CD4-positive, alpha-beta T cell (primary cell): ENCODE measurements at regions not wholly inside any gene's neighbourhood (a gene's known extent, or its start where the extent isn't known, plus 50 kb on each side); places are given as distances from the start of the nearest gene placed in this dataset.

ENCODE experiments used
- ATAC-seq: fragments of 200-7000 bp; cut with Tn5 transposase; one replicate; pipeline ENCODE4 v1.10.0; 2022; ENCODE audit warnings: mild to moderate bottlenecking; ENCODE audit not compliant: poor library complexity
- CTCF ChIA-PET: fragments of 350-600 bp; sonication (Branson Sonifier 250); formaldehyde crosslinking; loops from one replicate; lab custom pipeline; 2021; ENCODE audit warnings: antibody characterized with exemption, inconsistent platforms; lab: Charles Lee
- POLR2A ChIA-PET: fragments of 350-600 bp; sonication (Branson Sonifier 250); formaldehyde crosslinking; loops from one replicate; lab custom pipeline; 2021; ENCODE audit warnings: antibody characterized with exemption, inconsistent platforms; lab: Charles Lee
- DNase-seq, 14 experiments: peaks; one replicate each; pipeline ENCODE4 v3.0.0-alpha.2; 2013 to 2020; ENCODE audit warnings: mixed read lengths in 2 of 14
- H3K27ac ChIP-seq, 2 donors: one replicate each; pipeline versions ENCODE4 v1.5.1 to v1.7.0; 2013; ENCODE audit warnings: low read length in 2 of 2, low read depth in 1 of 2, mild to moderate bottlenecking in 1 of 2
- H3K27me3 ChIP-seq, 2 experiments: 1 replicate in 1 of 2; 2 replicates in 1 of 2; pipeline versions ENCODE4 v1.6.1 to v1.7.0; 2013; ENCODE audit warnings: low read length in 2 of 2, control low read depth in 1 of 2, mild to moderate bottlenecking in 1 of 2, moderate library complexity in 1 of 2; ENCODE audit not compliant: insufficient read depth in 2 of 2, control insufficient read depth in 1 of 2
- H3K36me3 ChIP-seq: one replicate; pipeline ENCODE4 v1.6.1; 2013; ENCODE audit warnings: low read length, control low read depth; ENCODE audit not compliant: insufficient read depth
- H3K4me1 ChIP-seq: one replicate; pipeline ENCODE4 v1.6.1; 2013; ENCODE audit warnings: low read length, control low read depth; ENCODE audit not compliant: insufficient read depth
- H3K4me3 ChIP-seq: one replicate; pipeline ENCODE4 v1.5.1; 2013; ENCODE audit warnings: mild to moderate bottlenecking, low read length, moderate library complexity
- H3K9me3 ChIP-seq, 2 experiments: 1 replicate in 1 of 2; 2 replicates in 1 of 2; pipeline versions ENCODE4 v1.6.1 to v1.7.0; 2013; ENCODE audit warnings: low read length in 2 of 2, mild to moderate bottlenecking in 2 of 2, control low read depth in 1 of 2, moderate library complexity in 1 of 2; ENCODE audit not compliant: control insufficient read depth in 1 of 2, insufficient read depth in 1 of 2
- H3K27ac Mint-ChIP-seq: one replicate; pipeline ENCODE4 v1.8.0; 2020; ENCODE audit warnings: mixed read lengths
- H3K27me3 Mint-ChIP-seq: one replicate; pipeline ENCODE4 v1.8.0; 2021; ENCODE audit warnings: mixed read lengths
- H3K36me3 Mint-ChIP-seq: one replicate; pipeline ENCODE4 v1.8.0; 2021; ENCODE audit warnings: low read depth, mixed read lengths
- H3K4me1 Mint-ChIP-seq: one replicate; pipeline ENCODE4 v1.8.0; 2021; ENCODE audit warnings: low read depth, mixed read lengths
- H3K4me3 Mint-ChIP-seq: one replicate; pipeline ENCODE4 v1.8.0; 2020; ENCODE audit warnings: mild to moderate bottlenecking, mixed read lengths
- H3K9me3 Mint-ChIP-seq: one replicate; pipeline ENCODE4 v1.8.0; 2020; ENCODE audit warnings: mixed read lengths
- CTCF ChIP-seq: fragments of 200-600 bp; IDR thresholded peaks from one replicate; pipeline ENCODE4 v1.8.0; 2022; ENCODE audit warnings: antibody characterized with exemption, mild to moderate bottlenecking
- intact Hi-C, 2 experiments: fragments of 100-400 bp; cut with DNase I in 1 of 2; cut with micrococcal nuclease in 1 of 2; formaldehyde crosslinking; loops; one replicate each; pipeline versions ENCODE4 v1.15.1 to v1.9.0; 2023 to 2025; cut with DNase I, micrococcal nuclease

GRCh38 chr18:65547046-65547445 lies 203.8 kb upstream of the CDH7 start:
- Histone ChIP-seq H3K36me3 (no peaks in the 10 kb centered on the region), H3K27ac (no peak overlapping the region), H3K4me3 (no peak overlapping the region), H3K4me1 (no peaks in the 10 kb centered on the region), H3K9me3 (peaks cover 5% of the 10 kb centered on the region in 2 experiments), H3K27me3 (no peaks in the 10 kb centered on the region)
- Mint-ChIP-seq H3K36me3 (no peaks in the 10 kb centered on the region), H3K27me3 (no peaks in the 10 kb centered on the region), H3K4me1 (no peaks in the 10 kb centered on the region), H3K4me3 (no peak overlapping the region), H3K27ac (no peak overlapping the region), H3K9me3 (peaks cover 11% of the 10 kb centered on the region)
- POLR2A ChIA-PET, result no interaction called here
- CTCF ChIA-PET, result no interaction called here
- intact Hi-C loops, result no loop called here
- no peak for ATAC-seq
- TF ChIP-seq CTCF, result no peak
- DNase-seq, result no peak

- H3K4me3 ChIP-seq, result no peak overlapping the region
- ChIA-PET POLR2A (no interaction called here), CTCF (no interaction called here)
- Mint-ChIP-seq H3K36me3 (no peaks in the 10 kb centered on the region), H3K9me3 (peaks cover 7% of the 10 kb centered on the region), H3K4me3 (no peak overlapping the region), H3K27ac (no peak overlapping the region), H3K4me1 (no peaks in the 10 kb centered on the region), H3K27me3 (no peaks in the 10 kb centered on the region)
- ATAC-seq, result no peak
- H3K4me1 ChIP-seq, result no peaks in the 10 kb centered on the region
- intact Hi-C loops, result no loop called here
- no peak for TF ChIP-seq CTCF
- no peaks in the 10 kb centered on the region for H3K36me3 ChIP-seq
- no peak overlapping the region for H3K27ac ChIP-seq
- H3K27me3 ChIP-seq, result no peaks in the 10 kb centered on the region
- no peak for DNase-seq
- H3K9me3 ChIP-seq, result peaks cover 5% of the 10 kb centered on the region in 2 experiments
Measured at GRCh38 chr18:65544701-65545100, 206.1 kb upstream of the CDH7 start.

GRCh38 chr18:65527879-65528633 lies 222.8 kb upstream of the CDH7 start:
- TF ChIP-seq CTCF, result no peak
- Mint-ChIP-seq H3K4me1 (no peaks in the 10 kb centered on the region), H3K4me3 (no peak overlapping the region), H3K27me3 (no peaks in the 10 kb centered on the region), H3K27ac (no peak overlapping the region), H3K9me3 (peaks cover 12% of the 10 kb centered on the region), H3K36me3 (no peaks in the 10 kb centered on the region)
- H3K4me1 ChIP-seq, result no peaks in the 10 kb centered on the region
- ChIA-PET POLR2A (no interaction called here), CTCF (no interaction called here)
- no peaks in the 10 kb centered on the region for H3K36me3 ChIP-seq
- ATAC-seq (no peak), DNase-seq (no peak)
- H3K27ac ChIP-seq, result no peak overlapping the region
- no peak overlapping the region for H3K4me3 ChIP-seq
- intact Hi-C loops, result no loop called here
- H3K27me3 ChIP-seq, result no peaks in the 10 kb centered on the region
- peaks cover 0 to under 1% of the 10 kb centered on the region in 2 experiments for H3K9me3 ChIP-seq
